GM18867 (cell line): ENCODE measurements at regions not wholly inside any gene's neighbourhood (a gene's known extent, or its start where the extent isn't known, plus 50 kb on each side); places are given as distances from the start of the nearest gene placed in this dataset.

Experiments used
- ATAC-seq: cut with Tn5 transposase; IDR thresholded peaks from one replicate; pipeline ENCODE4 v1.9.1; 2021; ENCODE audit warnings: mild to moderate bottlenecking, moderate library complexity; ENCODE audit not compliant: unreplicated experiment

GRCh38 chrX:39645178-39645895, 452.4 kb downstream of the BCOR start:
- ATAC-seq: no peak

- no peak for ATAC-seq
Measured at GRCh38 chrX:39648548-39649254, 449.1 kb downstream of the BCOR start.

- no peak for ATAC-seq
Measured at GRCh38 chrX:39650768-39651347, 446.9 kb downstream of the BCOR start.

DNA sequence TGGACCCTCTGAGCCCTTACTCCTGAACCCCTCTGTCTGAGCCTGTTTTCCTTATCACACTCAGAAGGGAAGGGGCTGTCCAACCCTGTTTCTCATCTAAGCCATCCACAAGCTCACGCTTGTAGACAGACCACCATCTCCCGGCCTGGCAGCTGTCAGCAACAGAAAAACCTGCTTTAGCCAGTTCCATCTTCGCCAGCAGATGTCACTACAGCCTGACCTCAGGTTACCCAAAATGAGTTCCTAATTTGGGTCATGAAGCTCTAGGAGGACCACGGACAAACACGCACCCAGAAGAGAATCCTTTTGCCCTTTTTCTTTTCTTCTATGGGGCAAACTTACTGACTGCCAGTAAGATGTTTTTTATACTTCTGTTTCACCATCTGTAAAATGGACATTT, 445.4 kb downstream of the BCOR start:
- no peak for ATAC-seq

- no peak for ATAC-seq
Measured at GRCh38 chrX:39653691-39654090, 444.1 kb downstream of the BCOR start.

GRCh38 chrX:39654183-39654925, 443.4 kb downstream of the BCOR start:
- ATAC-seq: no peak

- ATAC-seq: no peak
Measured at GRCh38 chrX:39654952-39655351, 442.8 kb downstream of the BCOR start.

DNA sequence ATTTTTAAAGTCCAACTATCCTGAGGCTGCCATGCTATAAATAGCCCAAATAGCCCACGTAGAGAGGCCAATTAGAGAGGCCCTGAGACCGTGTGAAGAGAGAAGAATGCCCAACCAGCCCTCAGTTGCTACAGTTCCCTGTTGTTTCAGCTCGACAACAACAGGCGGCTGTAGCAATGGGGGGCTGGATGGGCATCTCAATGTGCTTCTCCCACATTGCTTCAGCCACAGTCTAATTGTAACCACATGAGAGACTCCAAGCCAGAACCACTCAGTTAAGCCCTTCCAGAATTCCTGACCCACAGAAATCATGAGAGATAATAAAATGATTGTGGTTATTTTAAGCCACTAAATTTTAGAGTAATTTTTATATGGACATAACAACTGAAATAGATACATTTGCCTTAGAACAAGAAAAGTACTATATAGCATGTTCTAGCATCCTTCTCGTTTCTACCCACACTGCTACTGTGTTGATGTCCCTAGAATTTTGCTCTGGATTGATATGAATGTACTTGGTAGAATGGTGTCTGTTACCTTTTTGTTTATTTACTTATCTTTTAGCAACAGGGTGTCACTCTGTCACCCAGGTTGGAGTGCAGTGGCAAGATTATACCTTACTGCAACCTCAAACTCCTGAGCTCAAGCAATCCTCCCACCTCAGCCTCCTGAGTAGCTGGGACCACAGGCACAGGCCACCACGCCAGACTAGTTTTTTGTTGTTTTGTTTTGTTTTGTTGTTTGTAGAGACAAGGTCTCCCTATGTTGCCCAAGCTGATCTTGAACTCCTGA, 436.4 kb downstream of the BCOR start:
- no peak for ATAC-seq

DNA sequence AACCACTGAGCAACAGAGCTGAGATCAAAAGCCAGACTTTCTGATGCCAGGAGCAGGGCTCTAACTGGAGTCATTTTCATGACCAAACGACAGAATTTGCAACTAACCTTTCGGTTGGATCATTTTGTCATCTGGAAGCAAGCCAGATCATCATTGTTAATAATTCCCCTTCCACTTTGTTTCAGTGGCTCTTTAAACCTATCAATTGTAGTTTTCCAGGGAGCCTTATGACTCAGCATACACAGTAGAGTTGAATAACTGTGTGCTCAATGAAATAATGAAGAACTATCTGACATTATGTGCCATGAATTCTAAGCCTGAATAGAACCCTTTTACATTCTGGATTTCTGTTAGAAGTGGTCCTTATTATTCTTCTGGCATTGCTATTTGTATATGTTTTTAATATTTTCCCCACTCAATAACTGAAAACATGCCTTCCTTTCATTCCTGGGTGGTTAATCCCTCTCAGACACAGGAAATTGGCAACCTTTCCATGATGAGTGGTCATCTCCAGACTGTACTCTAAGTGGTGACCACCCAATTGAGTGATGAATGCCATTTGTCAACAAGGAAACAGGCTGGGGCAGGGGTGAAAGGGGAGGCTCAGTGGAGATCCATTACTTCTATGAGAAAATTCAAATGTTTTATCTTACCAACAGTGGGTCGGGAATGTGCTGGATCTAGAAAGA, 431.8 kb downstream of the BCOR start:
- ATAC-seq: no peak

- no peak for ATAC-seq
Measured at GRCh38 chrX:39667191-39667590, 430.6 kb downstream of the BCOR start.

- ATAC-seq: no peak
Measured at GRCh38 chrX:39667736-39668482, 429.8 kb downstream of the BCOR start.

DNA sequence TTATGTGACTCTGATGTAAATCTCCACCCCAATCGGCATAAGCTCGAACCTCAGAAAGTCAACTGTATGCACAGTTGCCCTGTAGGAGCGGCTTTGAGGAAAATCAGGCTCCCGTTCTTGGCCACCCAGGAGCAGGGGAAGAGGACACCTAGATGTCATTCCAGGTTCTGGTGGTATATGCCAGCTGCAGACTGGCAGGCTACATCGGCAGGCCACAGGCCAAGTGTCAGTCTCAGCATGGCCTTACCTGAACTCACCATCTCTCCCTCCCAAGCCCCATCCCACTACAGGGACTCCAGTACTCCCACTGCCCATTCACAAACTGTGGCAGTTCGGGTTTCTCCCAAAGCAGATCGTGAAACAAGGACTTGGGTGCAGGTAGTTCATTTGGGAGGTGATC, 428.1 kb downstream of the BCOR start:
- no peak for ATAC-seq

- no peak for ATAC-seq
Measured at GRCh38 chrX:39670281-39670680, 427.5 kb downstream of the BCOR start.

DNA sequence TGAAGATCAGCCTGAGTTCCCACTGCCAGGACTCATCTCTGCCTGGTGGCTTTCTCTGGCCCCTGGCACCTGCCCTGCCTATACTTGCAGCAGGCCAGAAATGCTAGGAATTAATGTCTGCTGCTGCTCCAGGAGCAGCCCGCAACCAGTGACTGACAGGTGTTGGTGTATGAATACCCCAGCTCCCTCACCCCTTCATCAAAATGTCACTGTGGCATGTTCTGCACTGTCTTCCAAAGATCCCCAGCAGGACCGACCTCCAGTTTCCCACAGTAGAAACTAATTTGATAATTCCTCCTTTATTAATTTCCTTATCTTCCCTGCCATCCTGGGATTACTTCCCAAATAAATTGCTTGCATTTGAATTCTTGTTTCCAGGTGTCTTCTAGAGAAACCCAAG, 425.4 kb downstream of the BCOR start:
- ATAC-seq: no peak

DNA sequence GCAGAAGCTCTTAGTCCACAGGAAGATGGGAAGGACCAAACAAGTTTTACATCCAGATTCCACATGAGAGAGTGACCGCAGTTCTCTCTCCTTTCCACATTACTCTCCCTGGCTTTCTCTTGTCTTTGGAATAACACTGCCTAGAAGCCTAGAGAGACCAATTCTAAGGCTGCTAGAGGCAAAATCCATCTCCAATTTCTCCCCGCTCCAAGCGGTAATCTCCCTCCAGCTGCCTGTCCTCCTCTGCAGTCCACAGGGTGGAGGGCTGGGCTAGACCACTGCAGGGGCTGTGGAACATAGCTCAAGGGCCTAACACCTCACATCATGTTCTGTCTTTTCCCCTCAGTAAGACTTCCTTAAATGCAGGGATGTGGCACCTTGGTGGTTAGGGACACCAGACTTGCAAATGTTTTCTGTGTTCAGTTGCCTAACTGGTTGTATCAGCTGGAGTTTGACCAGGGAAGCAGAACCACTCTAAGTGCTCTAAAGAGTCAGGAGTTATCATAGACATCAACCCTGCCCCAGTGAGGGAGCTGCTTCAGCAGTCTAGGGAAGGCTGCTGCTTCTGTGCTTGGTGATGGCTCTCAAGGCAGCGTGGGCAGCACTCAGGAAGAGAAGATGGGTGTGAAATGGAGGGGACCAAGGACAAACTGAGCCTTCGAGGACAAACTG, 423.1 kb downstream of the BCOR start:
- no peak for ATAC-seq

DNA sequence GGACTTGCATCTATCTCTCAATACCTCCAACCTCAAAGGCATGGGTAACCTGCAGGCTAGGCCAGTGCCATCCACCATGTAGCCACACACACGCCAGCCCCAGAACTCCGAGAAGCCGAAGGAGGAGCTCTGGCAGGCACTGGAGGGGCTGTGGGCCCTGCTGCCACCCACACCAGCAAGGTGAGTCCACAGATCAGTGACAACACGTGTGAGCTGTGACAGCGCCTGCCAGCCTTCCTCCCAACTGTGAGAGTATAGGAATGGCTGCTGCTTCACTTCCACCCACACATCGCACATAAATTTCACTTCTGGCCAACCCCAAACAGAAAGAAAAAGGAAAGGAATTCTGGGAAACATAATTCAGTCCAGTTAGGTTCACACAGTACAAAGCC, 422.6 kb downstream of the BCOR start:
- ATAC-seq: no peak

- ATAC-seq: no peak
Measured at GRCh38 chrX:39675619-39676018, 422.1 kb downstream of the BCOR start.

GRCh38 chrX:39676434-39676833, 421.3 kb downstream of the BCOR start:
- no peak for ATAC-seq

- ATAC-seq: no peak
Measured at GRCh38 chrX:39677585-39677977, 420.2 kb downstream of the BCOR start.
